ENCODE measurements at regions not wholly inside any gene's neighbourhood (a gene's known extent, or its start where the extent isn't known, plus 50 kb on each side); places are given as distances from the start of the nearest gene placed in this dataset.

- no peak overlapping the region for H3K4me3 ChIP-seq (replicated peaks in 1 of 2; ENCODE audit: low read depth in 2 of 2, low read length in 2 of 2)
- peak; percentile 2 for TF ChIP-seq CTCF (IDR thresholded peaks at IDR 0.05; ENCODE audit: low read depth, low read length)
- DNase-seq (ENCODE audit: low read depth in 2 of 2): peak in 1 of 2 donors; percentile 2
Measured at GRCh38 chr16:56041556-56042140, 149.6 kb upstream of the GNAO1 start.

GRCh38 chr16:56038564-56039098 lies 152.7 kb upstream of the GNAO1 start:
- H3K4me3 ChIP-seq (replicated peaks in 1 of 2; ENCODE audit: low read depth in 2 of 2, low read length in 2 of 2): no peak overlapping the region
- DNase-seq (ENCODE audit: low read depth in 2 of 2): no peak
- TF ChIP-seq CTCF (IDR thresholded peaks at IDR 0.05; ENCODE audit: low read depth, low read length): no peak

GRCh38 chr16:56032072-56032471 lies 156.9 kb upstream of the CES5A start:
- no peak overlapping the region for H3K4me3 ChIP-seq (replicated peaks in 1 of 2; ENCODE audit: low read depth in 2 of 2, low read length in 2 of 2)
- no peak for TF ChIP-seq CTCF (IDR thresholded peaks at IDR 0.05; ENCODE audit: low read depth, low read length)
- no peak for DNase-seq (ENCODE audit: low read depth in 2 of 2)

GRCh38 chr16:56029026-56029425 lies 153.9 kb upstream of the CES5A start:
- no peak for DNase-seq (ENCODE audit: low read depth in 2 of 2)
- TF ChIP-seq CTCF (IDR thresholded peaks at IDR 0.05; ENCODE audit: low read depth, low read length): no peak
- no peak overlapping the region for H3K4me3 ChIP-seq (replicated peaks in 1 of 2; ENCODE audit: low read depth in 2 of 2, low read length in 2 of 2)

GRCh38 chr16:56022818-56023217 lies 147.6 kb upstream of the CES5A start:
- no peak for DNase-seq (ENCODE audit: low read depth in 2 of 2)
- H3K4me3 ChIP-seq (replicated peaks in 1 of 2; ENCODE audit: low read depth in 2 of 2, low read length in 2 of 2): no peak overlapping the region
- TF ChIP-seq CTCF (IDR thresholded peaks at IDR 0.05; ENCODE audit: low read depth, low read length): no peak

GRCh38 chr16:56019274-56019673 lies 144.1 kb upstream of the CES5A start:
- no peak overlapping the region for H3K4me3 ChIP-seq (replicated peaks in 1 of 2; ENCODE audit: low read depth in 2 of 2, low read length in 2 of 2)
- DNase-seq (ENCODE audit: low read depth in 2 of 2): no peak
- TF ChIP-seq CTCF (IDR thresholded peaks at IDR 0.05; ENCODE audit: low read depth, low read length): no peak

All from cardiac fibroblast (primary cell).